ENCODE measurements at regions not wholly inside any gene's neighbourhood (a gene's known extent, or its start where the extent isn't known, plus 50 kb on each side); places are given as distances from the start of the nearest gene placed in this dataset.

DNA sequence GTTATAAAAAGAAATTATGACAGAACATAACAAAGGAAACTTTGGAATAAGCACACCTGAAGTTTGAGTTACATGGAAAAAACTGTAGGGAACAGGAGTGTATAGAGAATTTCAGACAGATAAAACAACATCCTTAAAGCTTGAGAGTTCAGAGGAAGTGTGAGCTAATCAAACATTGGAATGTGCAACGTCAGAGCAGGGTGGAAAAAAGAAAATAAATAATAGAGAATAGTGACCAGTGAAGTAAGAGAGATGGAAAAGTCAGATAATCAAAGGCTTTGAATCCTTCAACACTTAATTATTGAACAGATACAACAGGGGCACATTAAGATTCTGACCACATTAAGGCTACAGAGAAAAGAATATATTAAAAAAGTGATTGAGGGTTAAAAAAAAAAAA is 128.5 kb upstream of the CDH10 start:
- H3K27ac ChIP-seq, result no peak overlapping the region
- peaks cover 0 to 8% (median 0%) of the 10 kb centered on the region in 8 donors for H3K9me3 ChIP-seq
- intact Hi-C loops (cut with DNase I; ENCODE audit: low total_unique reads), result no loop called here
- no peak for DNase-seq
- no peaks in the 10 kb centered on the region for H3K36me3 ChIP-seq
- no peak overlapping the region for H3K4me3 ChIP-seq
- 21 to 39% (median 24%) methylated on average over 1 of the region's 1 CpG for WGBS, 5 donors
- no peaks in the 10 kb centered on the region for H3K27me3 ChIP-seq (replicated peaks in 1 of 7)
- TF ChIP-seq POLR2A (IDR thresholded peaks at IDR 0.05) (no peak), POLR2AphosphoS5 (IDR thresholded peaks at IDR 0.05) (no peak)
- TF ChIP-seq, protein P1, sequence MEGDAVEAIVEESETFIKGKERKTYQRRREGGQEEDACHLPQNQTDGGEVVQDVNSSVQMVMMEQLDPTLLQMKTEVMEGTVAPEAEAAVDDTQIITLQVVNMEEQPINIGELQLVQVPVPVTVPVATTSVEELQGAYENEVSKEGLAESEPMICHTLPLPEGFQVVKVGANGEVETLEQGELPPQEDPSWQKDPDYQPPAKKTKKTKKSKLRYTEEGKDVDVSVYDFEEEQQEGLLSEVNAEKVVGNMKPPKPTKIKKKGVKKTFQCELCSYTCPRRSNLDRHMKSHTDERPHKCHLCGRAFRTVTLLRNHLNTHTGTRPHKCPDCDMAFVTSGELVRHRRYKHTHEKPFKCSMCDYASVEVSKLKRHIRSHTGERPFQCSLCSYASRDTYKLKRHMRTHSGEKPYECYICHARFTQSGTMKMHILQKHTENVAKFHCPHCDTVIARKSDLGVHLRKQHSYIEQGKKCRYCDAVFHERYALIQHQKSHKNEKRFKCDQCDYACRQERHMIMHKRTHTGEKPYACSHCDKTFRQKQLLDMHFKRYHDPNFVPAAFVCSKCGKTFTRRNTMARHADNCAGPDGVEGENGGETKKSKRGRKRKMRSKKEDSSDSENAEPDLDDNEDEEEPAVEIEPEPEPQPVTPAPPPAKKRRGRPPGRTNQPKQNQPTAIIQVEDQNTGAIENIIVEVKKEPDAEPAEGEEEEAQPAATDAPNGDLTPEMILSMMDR (IDR thresholded peaks at IDR 0.05 in 8 of 11, conservative IDR thresholded peaks at IDR 0.05 in 3 of 11), result no peak
- H3K4me1 ChIP-seq, result no peaks in the 10 kb centered on the region

DNA sequence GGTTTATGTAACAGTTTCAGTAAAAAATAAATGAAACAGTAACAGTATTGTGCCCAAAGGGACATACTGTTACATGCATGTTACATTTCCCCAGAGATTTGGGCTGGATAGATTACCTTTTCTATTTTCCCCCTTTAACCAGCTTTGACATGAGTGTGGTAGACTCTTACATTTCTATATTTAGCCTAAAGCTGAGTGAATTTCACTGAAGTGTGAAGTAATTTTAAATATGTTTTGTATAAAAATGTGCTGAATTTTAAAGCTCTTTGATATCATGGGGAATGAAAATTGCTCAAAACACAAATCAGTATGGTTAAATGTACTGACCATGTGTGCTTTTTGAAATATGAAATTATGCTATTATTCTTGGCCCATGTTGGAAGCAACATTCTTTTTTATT is 122.3 kb upstream of the CDH10 start:
- Histone ChIP-seq H3K9me3 (peaks cover 0 to 23% (median 13%) of the 10 kb centered on the region in 8 donors), H3K27ac (no peak overlapping the region), H3K36me3 (no peaks in the 10 kb centered on the region), H3K27me3 (replicated peaks in 1 of 7) (no peaks in the 10 kb centered on the region), H3K4me1 (no peaks in the 10 kb centered on the region), H3K4me3 (no peak overlapping the region)
- no peak for TF ChIP-seq POLR2A (IDR thresholded peaks at IDR 0.05)
- no peak for TF ChIP-seq POLR2AphosphoS5 (IDR thresholded peaks at IDR 0.05)
- TF ChIP-seq, protein P1 (IDR thresholded peaks at IDR 0.05 in 8 of 11, conservative IDR thresholded peaks at IDR 0.05 in 3 of 11), result no peak
- intact Hi-C loops (cut with DNase I; ENCODE audit: low total_unique reads), result no loop called here
- DNase-seq, result no peak

DNA sequence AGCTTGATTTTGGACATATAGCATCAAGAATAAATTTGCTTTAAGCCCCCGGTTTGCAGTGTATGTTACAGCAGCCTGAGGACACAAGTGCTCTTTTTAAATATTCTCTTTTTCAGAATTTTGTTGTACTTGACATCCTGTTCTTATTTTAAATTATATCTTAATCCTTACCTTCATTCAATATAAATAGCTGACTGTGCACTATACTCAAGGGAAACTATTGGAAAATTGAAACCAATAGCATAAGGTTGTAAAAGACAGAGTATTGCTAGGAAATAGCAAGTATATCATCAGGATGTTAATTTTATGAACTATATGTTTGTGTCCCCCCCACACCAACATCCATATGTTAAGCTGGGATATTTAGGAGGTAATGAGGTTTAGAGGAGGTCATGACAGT is 120.4 kb upstream of the CDH10 start:
- WGBS, 5 donors, result 79 to 96% (median 86%) methylated on average over 1 of the region's 1 CpG
- no peaks in the 10 kb centered on the region for H3K36me3 ChIP-seq
- TF ChIP-seq, protein P1 (IDR thresholded peaks at IDR 0.05 in 8 of 11, conservative IDR thresholded peaks at IDR 0.05 in 3 of 11), result no peak
- TF ChIP-seq POLR2AphosphoS5 (IDR thresholded peaks at IDR 0.05) (no peak), POLR2A (IDR thresholded peaks at IDR 0.05) (no peak)
- intact Hi-C loops (cut with DNase I; ENCODE audit: low total_unique reads), result no loop called here
- no peaks in the 10 kb centered on the region for H3K27me3 ChIP-seq (replicated peaks in 1 of 7)
- no peak overlapping the region for H3K27ac ChIP-seq
- no peaks in the 10 kb centered on the region for H3K4me1 ChIP-seq
- peaks cover 0 to 42% (median 31%) of the 10 kb centered on the region in 8 donors for H3K9me3 ChIP-seq
- no peak for DNase-seq
- H3K4me3 ChIP-seq, result no peak overlapping the region

DNA sequence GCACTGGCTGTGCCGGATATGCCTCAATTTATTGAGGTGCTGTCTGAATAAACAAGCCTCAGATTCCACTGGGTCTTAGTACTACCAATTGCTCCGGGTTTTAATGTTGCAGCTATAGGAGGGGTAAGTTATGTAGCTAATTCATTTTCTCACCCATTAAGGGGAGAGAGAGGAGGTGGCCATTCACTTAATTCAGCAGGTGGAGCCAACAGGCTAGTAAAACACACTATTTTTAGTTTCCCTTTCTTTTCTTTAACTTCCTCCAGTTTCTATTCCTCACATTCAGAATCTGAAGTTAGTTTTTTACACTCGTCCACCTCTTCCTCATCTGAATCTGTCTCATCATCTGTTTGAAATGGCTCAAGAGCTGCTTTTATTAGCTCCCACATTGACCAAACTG is 105.6 kb upstream of the CDH10 start:
- H3K27me3 ChIP-seq (replicated peaks in 1 of 7), result no peaks in the 10 kb centered on the region
- H3K27ac ChIP-seq, result no peak overlapping the region
- no peak for DNase-seq
- H3K9me3 ChIP-seq, result peaks cover 0 to 16% (median 1%) of the 10 kb centered on the region in 8 donors
- no peaks in the 10 kb centered on the region for H3K4me1 ChIP-seq
- TF ChIP-seq POLR2AphosphoS5 (IDR thresholded peaks at IDR 0.05) (no peak), POLR2A (IDR thresholded peaks at IDR 0.05) (no peak)
- TF ChIP-seq, protein P1 (IDR thresholded peaks at IDR 0.05 in 8 of 11, conservative IDR thresholded peaks at IDR 0.05 in 3 of 11), result no peak
- intact Hi-C loops (cut with DNase I; ENCODE audit: low total_unique reads), result no loop called here
- H3K36me3 ChIP-seq, result no peaks in the 10 kb centered on the region
- H3K4me3 ChIP-seq, result no peak overlapping the region
- 56 to 77% (median 65%) methylated on average over 3 of the region's 3 CpGs for WGBS, 5 donors
